Rectal smooth muscle tissue (tissue), 1 donor: ENCODE measurements at regions not wholly inside any gene's neighbourhood (a gene's known extent, or its start where the extent isn't known, plus 50 kb on each side); places are given as distances from the start of the nearest gene placed in this dataset.

Source experiments
- H3K27ac ChIP-seq: one replicate; pipeline ENCODE4 v1.7.0; 2013; ENCODE audit warnings: low read depth, low read length, inconsistent platforms
- H3K27me3 ChIP-seq: one replicate; pipeline ENCODE4 v1.7.0; 2013; ENCODE audit warnings: low read length; ENCODE audit not compliant: control insufficient read depth, insufficient read depth
- H3K36me3 ChIP-seq: one replicate; pipeline ENCODE4 v1.7.0; 2013; ENCODE audit warnings: low read length; ENCODE audit not compliant: control insufficient read depth, insufficient read depth
- H3K4me1 ChIP-seq: one replicate; pipeline ENCODE4 v1.7.0; 2013; ENCODE audit warnings: low read length; ENCODE audit not compliant: control insufficient read depth, insufficient read depth
- H3K4me3 ChIP-seq: one replicate; pipeline ENCODE4 v1.7.0; 2013; ENCODE audit warnings: low read length
- H3K9ac ChIP-seq: one replicate; pipeline ENCODE4 v1.7.0; 2013; ENCODE audit warnings: low read length

GRCh38 chr20:22473293-22473692 is 111.1 kb downstream of the FOXA2 start:
- Histone ChIP-seq H3K36me3 (no peaks in the 10 kb centered on the region), H3K4me3 (no peak overlapping the region), H3K27ac (no peak overlapping the region), H3K9ac (no peak overlapping the region), H3K27me3 (no peaks in the 10 kb centered on the region), H3K4me1 (no peaks in the 10 kb centered on the region)

- Histone ChIP-seq H3K4me1 (no peaks in the 10 kb centered on the region), H3K27ac (no peak overlapping the region), H3K36me3 (no peaks in the 10 kb centered on the region), H3K27me3 (no peaks in the 10 kb centered on the region), H3K4me3 (no peak overlapping the region), H3K9ac (no peak overlapping the region)
Measured at GRCh38 chr20:22472447-22473100, 111.8 kb downstream of the FOXA2 start.

GRCh38 chr20:22471156-22471836 is 113.1 kb downstream of the FOXA2 start:
- no peaks in the 10 kb centered on the region for H3K4me1 ChIP-seq
- H3K27me3 ChIP-seq: no peaks in the 10 kb centered on the region
- no peak overlapping the region for H3K4me3 ChIP-seq
- no peaks in the 10 kb centered on the region for H3K36me3 ChIP-seq
- no peak overlapping the region for H3K9ac ChIP-seq
- no peak overlapping the region for H3K27ac ChIP-seq

GRCh38 chr20:22470620-22471026 is 113.7 kb downstream of the FOXA2 start:
- Histone ChIP-seq H3K9ac (no peak overlapping the region), H3K4me1 (no peaks in the 10 kb centered on the region), H3K36me3 (no peaks in the 10 kb centered on the region), H3K27me3 (no peaks in the 10 kb centered on the region), H3K27ac (no peak overlapping the region), H3K4me3 (no peak overlapping the region)

- Histone ChIP-seq H3K4me1 (no peaks in the 10 kb centered on the region), H3K4me3 (no peak overlapping the region), H3K36me3 (no peaks in the 10 kb centered on the region), H3K27me3 (no peaks in the 10 kb centered on the region), H3K9ac (no peak overlapping the region), H3K27ac (no peak overlapping the region)
Measured at GRCh38 chr20:22466447-22467171, 117.8 kb downstream of the FOXA2 start.

- H3K4me3 ChIP-seq: no peak overlapping the region
- H3K27ac ChIP-seq: no peak overlapping the region
- no peaks in the 10 kb centered on the region for H3K27me3 ChIP-seq
- no peaks in the 10 kb centered on the region for H3K4me1 ChIP-seq
- H3K9ac ChIP-seq: no peak overlapping the region
- H3K36me3 ChIP-seq: no peaks in the 10 kb centered on the region
Measured at GRCh38 chr20:22465622-22466446, 118.5 kb downstream of the FOXA2 start.

- no peak overlapping the region for H3K4me3 ChIP-seq
- no peak overlapping the region for H3K27ac ChIP-seq
- H3K36me3 ChIP-seq: no peaks in the 10 kb centered on the region
- no peaks in the 10 kb centered on the region for H3K4me1 ChIP-seq
- H3K9ac ChIP-seq: no peak overlapping the region
- no peaks in the 10 kb centered on the region for H3K27me3 ChIP-seq
Measured at GRCh38 chr20:22464312-22465003, 119.9 kb downstream of the FOXA2 start.

- no peak overlapping the region for H3K9ac ChIP-seq
- H3K27ac ChIP-seq: no peak overlapping the region
- H3K36me3 ChIP-seq: no peaks in the 10 kb centered on the region
- no peaks in the 10 kb centered on the region for H3K27me3 ChIP-seq
- H3K4me1 ChIP-seq: no peaks in the 10 kb centered on the region
- no peak overlapping the region for H3K4me3 ChIP-seq
Measured at GRCh38 chr20:22462975-22463914, 121.1 kb downstream of the FOXA2 start.

- Histone ChIP-seq H3K36me3 (no peaks in the 10 kb centered on the region), H3K27me3 (no peaks in the 10 kb centered on the region), H3K9ac (no peak overlapping the region), H3K4me1 (no peaks in the 10 kb centered on the region), H3K27ac (no peak overlapping the region), H3K4me3 (no peak overlapping the region)
Measured at GRCh38 chr20:22460803-22461202, 123.6 kb downstream of the FOXA2 start.

GRCh38 chr20:22460231-22460630 is 124.1 kb downstream of the FOXA2 start:
- Histone ChIP-seq H3K9ac (no peak overlapping the region), H3K4me1 (no peaks in the 10 kb centered on the region), H3K27ac (no peak overlapping the region), H3K36me3 (no peaks in the 10 kb centered on the region), H3K27me3 (no peaks in the 10 kb centered on the region), H3K4me3 (no peak overlapping the region)

GRCh38 chr20:22459754-22460153 is 124.6 kb downstream of the FOXA2 start:
- no peaks in the 10 kb centered on the region for H3K4me1 ChIP-seq
- H3K36me3 ChIP-seq: no peaks in the 10 kb centered on the region
- H3K4me3 ChIP-seq: no peak overlapping the region

More at GRCh38 chr20:22459754-22460153, 124.6 kb downstream of the FOXA2 start:
- Histone ChIP-seq H3K27me3 (no peaks in the 10 kb centered on the region), H3K27ac (no peak overlapping the region), H3K9ac (no peak overlapping the region)
